ENCODE measurements at regions not wholly inside any gene's neighbourhood (a gene's known extent, or its start where the extent isn't known, plus 50 kb on each side); places are given as distances from the start of the nearest gene placed in this dataset.

- TF ChIP-seq CTCF (IDR thresholded peaks at IDR 0.05; ENCODE audit: unreplicated experiment): no peak
- H3K27me3 Mint-ChIP-seq (ENCODE audit: unreplicated experiment): no peaks in the 10 kb centered on the region
- H3K4me3 Mint-ChIP-seq (ENCODE audit: low read depth, unreplicated experiment): no peak overlapping the region
- CTCF ChIA-PET: no interaction called here
- no peaks in the 10 kb centered on the region for H3K4me1 Mint-ChIP-seq (ENCODE audit: low read depth, unreplicated experiment)
- intact Hi-C loops (cut with micrococcal nuclease; ENCODE audit: unreplicated experiment): no loop called here
- H3K9me3 Mint-ChIP-seq (ENCODE audit: low read depth, unreplicated experiment): no peaks in the 10 kb centered on the region
- DNase-seq: no peak
- no peak overlapping the region for H3K27ac Mint-ChIP-seq (ENCODE audit: unreplicated experiment)
- H3K36me3 Mint-ChIP-seq (ENCODE audit: insufficient read depth, unreplicated experiment): peaks cover 9% of the 10 kb centered on the region
- no TSS peak for BruUV-seq (replicated peaks)
Observed at GRCh38 chr9:104988539-104988938, 60.6 kb upstream of the ABCA1 start.

GRCh38 chr9:104991144-104991953 is 63.4 kb upstream of the ABCA1 start:
- CTCF ChIA-PET: interaction anchor here (0.6 kb wide), 1 partner anchor 113 kb away, joined by 3 read pairs; no protein-coding TSS in a partner anchor
- H3K4me1 Mint-ChIP-seq (ENCODE audit: low read depth, unreplicated experiment): no peaks in the 10 kb centered on the region
- TF ChIP-seq CTCF (IDR thresholded peaks at IDR 0.05; ENCODE audit: unreplicated experiment): no peak
- H3K27ac Mint-ChIP-seq (ENCODE audit: unreplicated experiment): no peak overlapping the region
- intact Hi-C loops (cut with micrococcal nuclease; ENCODE audit: unreplicated experiment): no loop called here
- no peaks in the 10 kb centered on the region for H3K9me3 Mint-ChIP-seq (ENCODE audit: low read depth, unreplicated experiment)
- DNase-seq: peak; percentile 56
- H3K36me3 Mint-ChIP-seq (ENCODE audit: insufficient read depth, unreplicated experiment): peaks cover 9% of the 10 kb centered on the region
- peak overlapping the region; percentile 73 for H3K4me3 Mint-ChIP-seq (ENCODE audit: low read depth, unreplicated experiment)
- no TSS peak for BruUV-seq (replicated peaks)
- H3K27me3 Mint-ChIP-seq (ENCODE audit: unreplicated experiment): no peaks in the 10 kb centered on the region

GRCh38 chr9:104992659-104993058 is 64.7 kb upstream of the ABCA1 start:
- Mint-ChIP-seq H3K27ac (ENCODE audit: unreplicated experiment) (no peak overlapping the region), H3K4me1 (ENCODE audit: low read depth, unreplicated experiment) (no peaks in the 10 kb centered on the region), H3K36me3 (ENCODE audit: insufficient read depth, unreplicated experiment) (peaks cover 9% of the 10 kb centered on the region), H3K9me3 (ENCODE audit: low read depth, unreplicated experiment) (no peaks in the 10 kb centered on the region), H3K27me3 (ENCODE audit: unreplicated experiment) (no peaks in the 10 kb centered on the region), H3K4me3 (ENCODE audit: low read depth, unreplicated experiment) (no peak overlapping the region)
- intact Hi-C loops (cut with micrococcal nuclease; ENCODE audit: unreplicated experiment): no loop called here
- no peak for TF ChIP-seq CTCF (IDR thresholded peaks at IDR 0.05; ENCODE audit: unreplicated experiment)
- CTCF ChIA-PET: no interaction called here
- DNase-seq: no peak
- BruUV-seq (replicated peaks): no TSS peak

- Mint-ChIP-seq H3K27ac (ENCODE audit: unreplicated experiment) (no peak overlapping the region), H3K4me3 (ENCODE audit: low read depth, unreplicated experiment) (no peak overlapping the region), H3K4me1 (ENCODE audit: low read depth, unreplicated experiment) (no peaks in the 10 kb centered on the region), H3K9me3 (ENCODE audit: low read depth, unreplicated experiment) (no peaks in the 10 kb centered on the region), H3K27me3 (ENCODE audit: unreplicated experiment) (no peaks in the 10 kb centered on the region), H3K36me3 (ENCODE audit: insufficient read depth, unreplicated experiment) (peaks cover 9% of the 10 kb centered on the region)
- no peak for DNase-seq
- no peak for TF ChIP-seq CTCF (IDR thresholded peaks at IDR 0.05; ENCODE audit: unreplicated experiment)
- intact Hi-C loops (cut with micrococcal nuclease; ENCODE audit: unreplicated experiment): no loop called here
- BruUV-seq (replicated peaks): no TSS peak
- CTCF ChIA-PET: no interaction called here
Observed at GRCh38 chr9:104993291-104993963, 65.5 kb upstream of the ABCA1 start.
